SK-N-SH treated with all-trans-retinoic acid at 6 μM for 48 hours (cell line): ENCODE measurements at regions not wholly inside any gene's neighbourhood (a gene's known extent, or its start where the extent isn't known, plus 50 kb on each side); places are given as distances from the start of the nearest gene placed in this dataset.

ENCODE experiments used
- BACH2 ChIP-seq: fragments of 250-450 bp; sonication (Bioruptor Pico); IDR thresholded peaks from 2 replicates; pipeline ENCODE4 v1.9.0; 2021; ENCODE audit warnings: mild to moderate bottlenecking, borderline replicate concordance
- CSDC2 ChIP-seq: fragments of 250-450 bp; sonication (Bioruptor Pico); IDR thresholded peaks from 2 replicates; pipeline ENCODE4 v1.5.0; 2020; ENCODE audit warnings: mild to moderate bottlenecking, moderate library complexity
- ESRRG ChIP-seq: fragments of 250-450 bp; sonication (Bioruptor Pico); IDR thresholded peaks from 2 replicates; pipeline ENCODE4 v1.6.1; 2021; ENCODE audit warnings: mild to moderate bottlenecking
- OSR1 ChIP-seq: fragments of 250-450 bp; sonication (Bioruptor Pico); IDR thresholded peaks from 2 replicates; pipeline ENCODE4 v1.8.0; 2022; ENCODE audit warnings: moderate library complexity, mild to moderate bottlenecking, inconsistent platforms
- PPARA ChIP-seq: fragments of 250-450 bp; sonication (Bioruptor Pico); IDR thresholded peaks from 2 replicates; pipeline ENCODE4 v1.5.0; 2020; ENCODE audit warnings: mild to moderate bottlenecking, borderline replicate concordance
- RARB ChIP-seq: fragments of 250-450 bp; sonication (Bioruptor Pico); IDR thresholded peaks from 2 replicates; pipeline ENCODE4 v1.8.0; 2021; ENCODE audit warnings: mild to moderate bottlenecking, moderate library complexity
- SNAI2 ChIP-seq: fragments of 250-450 bp; sonication (Bioruptor Pico); IDR thresholded peaks from 2 replicates; pipeline ENCODE4 v1.5.0; 2020; ENCODE audit warnings: mild to moderate bottlenecking, moderate library complexity
- TCF4 ChIP-seq: fragments of 250-450 bp; sonication (Bioruptor Pico); IDR thresholded peaks from 2 replicates; pipeline ENCODE4 v1.8.0; 2021; ENCODE audit warnings: mild to moderate bottlenecking, moderate library complexity, borderline replicate concordance
- TOX ChIP-seq: fragments of 250-450 bp; sonication (Bioruptor Pico); IDR thresholded peaks from 2 replicates; pipeline ENCODE4 v1.8.0; 2021; ENCODE audit warnings: mild to moderate bottlenecking, moderate library complexity, borderline replicate concordance
- ZNF565 ChIP-seq: fragments of 450-650 bp; formaldehyde crosslinking; conservative IDR thresholded peaks from 2 replicates; pipeline ENCODE4 v1.5.0; 2020; ENCODE audit warnings: low read depth, mild to moderate bottlenecking, moderate library complexity
- ZNF70 ChIP-seq: fragments of 450-650 bp; formaldehyde crosslinking; IDR thresholded peaks from 2 replicates; pipeline ENCODE4 v1.5.0; 2020; ENCODE audit warnings: mild to moderate bottlenecking, moderate library complexity
- TF ChIP-seq, protein P1 (sequence below): fragments of 250-450 bp; sonication (Bioruptor Pico); IDR thresholded peaks from 2 replicates; pipeline ENCODE4 v1.8.0; 2020; ENCODE audit warnings: mild to moderate bottlenecking, moderate library complexity, borderline replicate concordance
- TF ChIP-seq, protein P2 (sequence below): fragments of 250-450 bp; sonication (Bioruptor Pico); IDR thresholded peaks from 2 replicates; pipeline ENCODE4 v1.8.0; 2021; ENCODE audit warnings: low read depth, mild to moderate bottlenecking, moderate library complexity, borderline replicate concordance
- TF ChIP-seq, protein P3 (sequence below): fragments of 250-450 bp; sonication (Bioruptor Pico); IDR thresholded peaks from 2 replicates; pipeline ENCODE4 v1.5.1; 2020; ENCODE audit warnings: low read depth, mild to moderate bottlenecking, moderate library complexity

DNA sequence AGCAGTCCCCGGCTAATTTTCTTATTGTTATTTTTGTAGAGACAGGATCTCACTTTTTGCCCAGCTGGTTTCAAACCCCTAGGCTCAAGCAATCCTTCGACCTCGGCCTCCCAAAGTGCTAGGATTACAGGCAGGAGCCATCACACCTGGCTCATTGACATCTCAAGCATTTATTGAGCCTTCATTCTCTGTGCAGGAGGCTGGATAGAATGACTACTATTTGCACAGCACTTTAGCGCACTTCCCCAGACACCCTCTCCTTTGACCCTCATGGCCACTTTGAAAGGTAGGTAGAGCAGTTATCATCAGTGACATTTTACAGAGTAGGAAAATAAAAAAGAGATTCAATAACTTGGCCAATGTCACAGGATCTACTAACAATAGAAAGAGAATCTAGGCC is 124.0 kb upstream of the STXBP5 start:
- TF ChIP-seq ZNF70 (CRISPR knock-in tag) (no peak), RARB (CRISPR knock-in tag) (no peak), CSDC2 (CRISPR knock-in tag) (no peak), TOX (no peak), BACH2 (CRISPR knock-in tag) (no peak), TCF4 (no peak), ESRRG (no peak), OSR1 (CRISPR knock-in tag) (no peak), ZNF565 (CRISPR knock-in tag) (no peak), SNAI2 (CRISPR knock-in tag) (no peak), PPARA (CRISPR knock-in tag) (no peak)
- TF ChIP-seq, protein P1, sequence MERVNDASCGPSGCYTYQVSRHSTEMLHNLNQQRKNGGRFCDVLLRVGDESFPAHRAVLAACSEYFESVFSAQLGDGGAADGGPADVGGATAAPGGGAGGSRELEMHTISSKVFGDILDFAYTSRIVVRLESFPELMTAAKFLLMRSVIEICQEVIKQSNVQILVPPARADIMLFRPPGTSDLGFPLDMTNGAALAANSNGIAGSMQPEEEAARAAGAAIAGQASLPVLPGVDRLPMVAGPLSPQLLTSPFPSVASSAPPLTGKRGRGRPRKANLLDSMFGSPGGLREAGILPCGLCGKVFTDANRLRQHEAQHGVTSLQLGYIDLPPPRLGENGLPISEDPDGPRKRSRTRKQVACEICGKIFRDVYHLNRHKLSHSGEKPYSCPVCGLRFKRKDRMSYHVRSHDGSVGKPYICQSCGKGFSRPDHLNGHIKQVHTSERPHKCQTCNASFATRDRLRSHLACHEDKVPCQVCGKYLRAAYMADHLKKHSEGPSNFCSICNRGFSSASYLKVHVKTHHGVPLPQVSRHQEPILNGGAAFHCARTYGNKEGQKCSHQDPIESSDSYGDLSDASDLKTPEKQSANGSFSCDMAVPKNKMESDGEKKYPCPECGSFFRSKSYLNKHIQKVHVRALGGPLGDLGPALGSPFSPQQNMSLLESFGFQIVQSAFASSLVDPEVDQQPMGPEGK (CRISPR knock-in tag): no peak
- TF ChIP-seq, protein P2, sequence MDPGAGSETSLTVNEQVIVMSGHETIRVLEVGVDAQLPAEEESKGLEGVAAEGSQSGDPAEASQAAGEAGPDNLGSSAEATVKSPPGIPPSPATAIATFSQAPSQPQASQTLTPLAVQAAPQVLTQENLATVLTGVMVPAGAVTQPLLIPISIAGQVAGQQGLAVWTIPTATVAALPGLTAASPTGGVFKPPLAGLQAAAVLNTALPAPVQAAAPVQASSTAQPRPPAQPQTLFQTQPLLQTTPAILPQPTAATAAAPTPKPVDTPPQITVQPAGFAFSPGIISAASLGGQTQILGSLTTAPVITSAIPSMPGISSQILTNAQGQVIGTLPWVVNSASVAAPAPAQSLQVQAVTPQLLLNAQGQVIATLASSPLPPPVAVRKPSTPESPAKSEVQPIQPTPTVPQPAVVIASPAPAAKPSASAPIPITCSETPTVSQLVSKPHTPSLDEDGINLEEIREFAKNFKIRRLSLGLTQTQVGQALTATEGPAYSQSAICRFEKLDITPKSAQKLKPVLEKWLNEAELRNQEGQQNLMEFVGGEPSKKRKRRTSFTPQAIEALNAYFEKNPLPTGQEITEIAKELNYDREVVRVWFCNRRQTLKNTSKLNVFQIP: no peak
- TF ChIP-seq, protein P3, sequence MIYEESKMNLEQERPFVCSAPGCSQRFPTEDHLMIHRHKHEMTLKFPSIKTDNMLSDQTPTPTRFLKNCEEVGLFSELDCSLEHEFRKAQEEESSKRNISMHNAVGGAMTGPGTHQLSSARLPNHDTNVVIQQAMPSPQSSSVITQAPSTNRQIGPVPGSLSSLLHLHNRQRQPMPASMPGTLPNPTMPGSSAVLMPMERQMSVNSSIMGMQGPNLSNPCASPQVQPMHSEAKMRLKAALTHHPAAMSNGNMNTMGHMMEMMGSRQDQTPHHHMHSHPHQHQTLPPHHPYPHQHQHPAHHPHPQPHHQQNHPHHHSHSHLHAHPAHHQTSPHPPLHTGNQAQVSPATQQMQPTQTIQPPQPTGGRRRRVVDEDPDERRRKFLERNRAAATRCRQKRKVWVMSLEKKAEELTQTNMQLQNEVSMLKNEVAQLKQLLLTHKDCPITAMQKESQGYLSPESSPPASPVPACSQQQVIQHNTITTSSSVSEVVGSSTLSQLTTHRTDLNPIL (CRISPR knock-in tag): no peak
